Fibroblast of skin of left biceps (primary cell): ENCODE measurements at regions not wholly inside any gene's neighbourhood (a gene's known extent, or its start where the extent isn't known, plus 50 kb on each side); places are given as distances from the start of the nearest gene placed in this dataset.

Experiments
- DNase-seq, 2 experiments: peaks; one replicate each; pipeline ENCODE4 v3.0.0-alpha.2; 2013; ENCODE audit warnings: low read depth in 2 of 2

GRCh38 chr18:39037925-39038324, 1472.3 kb upstream of the CELF4 start:
- no peak for DNase-seq

- no peak for DNase-seq
Observed at GRCh38 chr18:39033312-39033711, 1467.7 kb upstream of the CELF4 start.

- no peak for DNase-seq
Observed at GRCh38 chr18:39031647-39032046, 1466.0 kb upstream of the CELF4 start.

GRCh38 chr18:39030124-39030655, 1464.6 kb upstream of the CELF4 start:
- no peak for DNase-seq

- DNase-seq = no peak
Observed at GRCh38 chr18:39025531-39025930, 1459.9 kb upstream of the CELF4 start.

GRCh38 chr18:39019989-39020388, 1454.4 kb upstream of the CELF4 start:
- no peak for DNase-seq

- no peak for DNase-seq
Observed at GRCh38 chr18:39007031-39007902, 1441.7 kb upstream of the CELF4 start.

GRCh38 chr18:38996056-38996455, 1430.5 kb upstream of the CELF4 start:
- DNase-seq = no peak

GRCh38 chr18:38993342-38993741, 1427.7 kb upstream of the CELF4 start:
- DNase-seq = no peak

GRCh38 chr18:38984968-38985367, 1419.4 kb upstream of the CELF4 start:
- no peak for DNase-seq

GRCh38 chr18:38982072-38982471, 1416.5 kb upstream of the CELF4 start:
- DNase-seq = no peak

- no peak for DNase-seq
Observed at GRCh38 chr18:38981389-38981788, 1415.8 kb upstream of the CELF4 start.

GRCh38 chr18:38980420-38980819, 1414.8 kb upstream of the CELF4 start:
- DNase-seq = no peak

- DNase-seq = no peak
Observed at GRCh38 chr18:38972571-38972970, 1407.0 kb upstream of the CELF4 start.

- no peak for DNase-seq
Observed at GRCh38 chr18:38971881-38972280, 1406.3 kb upstream of the CELF4 start.

- no peak for DNase-seq
Observed at GRCh38 chr18:38966841-38967240, 1401.2 kb upstream of the CELF4 start.

- no peak for DNase-seq
Observed at GRCh38 chr18:38963943-38964660, 1398.5 kb upstream of the CELF4 start.

GRCh38 chr18:38961880-38962279, 1396.3 kb upstream of the CELF4 start:
- no peak for DNase-seq

GRCh38 chr18:38957736-38958135, 1392.1 kb upstream of the CELF4 start:
- no peak for DNase-seq

- no peak for DNase-seq
Observed at GRCh38 chr18:38956068-38956467, 1390.5 kb upstream of the CELF4 start.

GRCh38 chr18:38951633-38952032, 1386.0 kb upstream of the CELF4 start:
- no peak for DNase-seq

- DNase-seq = no peak
Observed at GRCh38 chr18:38948436-38948835, 1382.8 kb upstream of the CELF4 start.
